ENCODE measurements at regions not wholly inside any gene's neighbourhood (a gene's known extent, or its start where the extent isn't known, plus 50 kb on each side); places are given as distances from the start of the nearest gene placed in this dataset.

DNA sequence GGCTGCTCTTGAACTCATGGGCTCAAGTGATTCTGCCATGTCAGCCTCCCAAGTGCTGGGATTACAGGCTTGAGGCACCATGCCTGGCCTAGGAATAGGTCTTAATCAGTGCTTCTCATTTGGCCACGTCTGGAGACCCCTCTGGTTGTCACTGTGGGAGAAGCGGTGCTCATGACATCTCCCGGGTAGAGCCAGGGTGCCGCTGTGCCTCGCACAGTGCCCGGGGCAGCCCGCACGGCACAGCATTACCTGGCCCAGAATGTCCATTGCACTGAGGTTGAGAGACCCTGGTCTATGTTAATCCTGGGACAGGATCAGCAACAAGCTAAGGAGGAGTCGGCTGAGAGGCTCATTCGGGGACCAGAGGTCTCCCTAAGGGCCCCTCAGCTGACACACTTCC, 160.8 kb downstream of the EFNB2 start:
- Histone ChIP-seq H3K27me3 (no peaks in the 10 kb centered on the region), H4K20me1 (peaks cover 9% of the 10 kb centered on the region), H3K36me3 (no peaks in the 10 kb centered on the region), H3K9ac (no peak overlapping the region), H3K4me1 (peaks cover 38% of the 10 kb centered on the region), H3K4me3 (no peak overlapping the region), H3K4me2 (peak overlapping the region; percentile 75), H3K27ac (no peak overlapping the region), H3K9me3 (no peaks in the 10 kb centered on the region)
- TF ChIP-seq Cebpa-rat (IDR thresholded peaks at IDR 0.05) = no peak

DNA sequence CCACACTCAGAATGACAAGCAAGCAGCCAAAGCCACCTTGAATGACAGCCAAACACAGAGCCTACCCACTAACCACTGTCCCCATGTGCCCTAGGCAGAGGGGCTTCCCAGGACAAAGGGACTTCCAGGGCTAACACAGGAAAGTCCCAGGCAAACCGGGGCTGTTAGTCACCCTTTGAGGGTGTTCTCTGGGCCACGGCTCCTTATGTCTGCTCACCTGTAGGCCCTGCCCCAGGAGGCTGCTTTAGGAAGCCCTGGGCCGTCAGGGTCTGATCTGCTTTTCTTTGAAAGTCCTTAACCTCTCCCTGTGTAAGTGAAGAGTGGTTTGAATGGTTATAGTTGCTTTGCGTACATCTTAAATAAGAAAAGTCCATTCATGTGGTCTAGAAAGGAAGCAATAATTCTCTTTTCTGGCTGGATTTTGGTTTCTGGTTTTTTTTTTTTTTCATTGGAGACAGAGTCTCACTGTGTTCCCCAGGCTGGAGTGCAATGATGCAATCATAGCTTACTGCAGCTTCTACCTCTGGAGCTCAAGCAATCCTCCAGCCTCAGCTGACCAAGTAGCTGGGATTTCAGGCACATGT, 161.4 kb downstream of the EFNB2 start:
- Histone ChIP-seq H4K20me1 (peaks cover 9% of the 10 kb centered on the region), H3K27me3 (no peaks in the 10 kb centered on the region), H3K9me3 (no peaks in the 10 kb centered on the region), H3K4me3 (no peak overlapping the region), H3K36me3 (no peaks in the 10 kb centered on the region), H3K9ac (no peak overlapping the region), H3K27ac (no peak overlapping the region), H3K4me2 (peak overlapping the region; percentile 75), H3K4me1 (peaks cover 38% of the 10 kb centered on the region)
- TF ChIP-seq Cebpa-rat (IDR thresholded peaks at IDR 0.05) = peak; percentile 86

- peaks cover 9% of the 10 kb centered on the region for H4K20me1 ChIP-seq
- H3K4me3 ChIP-seq = no peak overlapping the region
- H3K27ac ChIP-seq = no peak overlapping the region
- no peaks in the 10 kb centered on the region for H3K36me3 ChIP-seq
- H3K9ac ChIP-seq = no peak overlapping the region
- TF ChIP-seq Cebpa-rat (IDR thresholded peaks at IDR 0.05) = no peak
- H3K27me3 ChIP-seq = no peaks in the 10 kb centered on the region
- peak overlapping the region; percentile 75 for H3K4me2 ChIP-seq
- H3K4me1 ChIP-seq = peaks cover 38% of the 10 kb centered on the region
- no peaks in the 10 kb centered on the region for H3K9me3 ChIP-seq
These were observed 162.0 kb downstream of the EFNB2 start for GRCh38 chr13:106373304-106373988.

DNA sequence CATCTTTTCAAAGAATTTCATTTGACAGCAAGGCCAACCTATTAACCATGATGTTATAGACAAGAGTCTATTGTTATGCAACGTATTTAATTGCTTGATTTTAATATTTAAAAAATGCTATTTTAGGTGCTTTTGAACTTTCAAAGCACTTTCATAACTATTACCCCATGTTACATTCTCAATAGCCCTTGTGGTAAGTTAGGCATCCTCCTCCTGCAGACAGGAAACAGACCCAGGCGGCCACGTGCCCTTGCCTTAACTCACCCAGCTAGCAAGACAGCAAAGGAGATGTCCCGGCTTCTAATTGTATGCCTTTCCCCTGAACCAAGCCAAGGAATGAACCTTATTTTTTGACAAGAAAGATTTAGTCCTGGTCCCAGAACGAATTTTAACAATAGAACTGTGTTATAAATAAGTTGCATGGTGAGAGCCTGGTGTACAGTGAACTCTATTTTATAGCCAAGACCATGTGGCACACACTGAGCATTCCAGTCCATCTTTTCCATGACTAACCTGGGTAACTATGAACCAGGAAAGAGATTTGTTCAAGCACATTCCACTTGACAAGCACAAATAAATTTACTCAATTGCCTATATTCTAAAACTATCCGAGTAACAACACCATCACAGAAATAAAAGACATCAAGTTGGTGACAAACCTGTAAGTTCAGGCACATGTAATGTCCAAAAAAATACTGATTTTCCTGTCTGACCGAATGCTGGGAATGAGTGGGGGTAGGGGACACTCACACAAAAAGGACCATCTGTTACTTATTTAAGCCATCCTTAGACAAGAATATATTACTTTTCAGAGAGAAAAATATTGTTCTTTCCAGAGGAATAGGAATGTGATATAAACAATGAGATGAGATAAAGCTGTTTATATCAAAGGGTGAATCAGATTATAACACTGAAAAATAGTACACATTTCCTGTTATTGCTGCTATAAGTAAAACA, 163.0 kb downstream of the EFNB2 start:
- no peak for TF ChIP-seq Cebpa-rat (IDR thresholded peaks at IDR 0.05)
- H3K4me1 ChIP-seq = peaks cover 45% of the 10 kb centered on the region
- H3K4me2 ChIP-seq = peak overlapping the region; percentile 75

GRCh38 chr13:106371024-106371423, 164.4 kb downstream of the EFNB2 start:
- Histone ChIP-seq H3K4me1 (peaks cover 51% of the 10 kb centered on the region), H3K9me3 (no peaks in the 10 kb centered on the region), H3K4me3 (no peak overlapping the region), H3K36me3 (no peaks in the 10 kb centered on the region), H3K4me2 (no peak overlapping the region), H3K9ac (no peak overlapping the region), H4K20me1 (peaks cover 9% of the 10 kb centered on the region), H3K27me3 (no peaks in the 10 kb centered on the region), H3K27ac (no peak overlapping the region)
- no peak for TF ChIP-seq Cebpa-rat (IDR thresholded peaks at IDR 0.05)

More for the DNA sequence above, 163.0 kb downstream of the EFNB2 start:
- Histone ChIP-seq H3K4me3 (no peak overlapping the region), H3K9me3 (no peaks in the 10 kb centered on the region), H3K27me3 (no peaks in the 10 kb centered on the region), H3K9ac (no peak overlapping the region), H3K27ac (no peak overlapping the region), H4K20me1 (peaks cover 9% of the 10 kb centered on the region), H3K36me3 (no peaks in the 10 kb centered on the region)

- Histone ChIP-seq H3K4me1 (peaks cover 47% of the 10 kb centered on the region), H3K27me3 (no peaks in the 10 kb centered on the region)
- no peak for TF ChIP-seq Cebpa-rat (IDR thresholded peaks at IDR 0.05)
These were observed 165.6 kb downstream of the EFNB2 start for GRCh38 chr13:106369858-106370257.

GRCh38 chr13:106369091-106369490, 166.4 kb downstream of the EFNB2 start:
- no peak for TF ChIP-seq Cebpa-rat (IDR thresholded peaks at IDR 0.05)
- no peaks in the 10 kb centered on the region for H3K27me3 ChIP-seq
- peaks cover 39% of the 10 kb centered on the region for H3K4me1 ChIP-seq
- peaks cover 8% of the 10 kb centered on the region for H4K20me1 ChIP-seq
- H3K9ac ChIP-seq = no peak overlapping the region
- peaks cover 7% of the 10 kb centered on the region for H3K9me3 ChIP-seq
- H3K4me2 ChIP-seq = no peak overlapping the region
- no peak overlapping the region for H3K4me3 ChIP-seq
- no peaks in the 10 kb centered on the region for H3K36me3 ChIP-seq
- no peak overlapping the region for H3K27ac ChIP-seq

More at GRCh38 chr13:106369858-106370257, 165.6 kb downstream of the EFNB2 start:
- H3K9ac ChIP-seq = no peak overlapping the region
- H3K4me2 ChIP-seq = no peak overlapping the region
- peaks cover under 1% of the 10 kb centered on the region; the same call in 1 of the 2 replicates for H3K9me3 ChIP-seq
- no peak overlapping the region for H3K27ac ChIP-seq
- peaks cover 9% of the 10 kb centered on the region for H4K20me1 ChIP-seq
- H3K36me3 ChIP-seq = no peaks in the 10 kb centered on the region
- no peak overlapping the region for H3K4me3 ChIP-seq

GRCh38 chr13:106367361-106367971, 168.0 kb downstream of the EFNB2 start:
- no peaks in the 10 kb centered on the region for H3K36me3 ChIP-seq
- peaks cover 7% of the 10 kb centered on the region for H3K9me3 ChIP-seq
- no peak for TF ChIP-seq Cebpa-rat (IDR thresholded peaks at IDR 0.05)
- H3K27me3 ChIP-seq = no peaks in the 10 kb centered on the region
- peaks cover 23% of the 10 kb centered on the region for H3K4me1 ChIP-seq
- no peak overlapping the region for H3K4me3 ChIP-seq
- no peaks in the 10 kb centered on the region for H4K20me1 ChIP-seq
- no peak overlapping the region for H3K9ac ChIP-seq
- H3K4me2 ChIP-seq = peak overlapping the region; percentile 45
- H3K27ac ChIP-seq = no peak overlapping the region

- TF ChIP-seq Cebpa-rat (IDR thresholded peaks at IDR 0.05) = no peak
- Histone ChIP-seq H3K4me1 (peaks cover 8% of the 10 kb centered on the region), H3K9me3 (peaks cover 35% of the 10 kb centered on the region), H3K4me2 (no peak overlapping the region), H3K9ac (no peak overlapping the region), H3K27ac (no peak overlapping the region), H3K27me3 (no peaks in the 10 kb centered on the region), H4K20me1 (no peaks in the 10 kb centered on the region), H3K36me3 (no peaks in the 10 kb centered on the region), H3K4me3 (no peak overlapping the region)
These were observed 172.8 kb downstream of the EFNB2 start for GRCh38 chr13:106362707-106363106.
